H54 (cell line): ENCODE measurements at regions not wholly inside any gene's neighbourhood (a gene's known extent, or its start where the extent isn't known, plus 50 kb on each side); places are given as distances from the start of the nearest gene placed in this dataset.
"Not testable (repeated sequence)": the region's sequence is repeated elsewhere in the genome, so short reads cannot be mapped to it uniquely, and the experiment has no call there.

Experiments used
- DNase-seq: peaks from one replicate; pipeline ENCODE4 v3.0.0; 2011; ENCODE audit warnings: low spot score, mixed read lengths; ENCODE audit not compliant: insufficient read length
- FAIRE-seq: peaks from 3 replicates; lab custom pipeline; 2011; peaks lifted over from hg19 to GRCh38; lab: Jason Lieb, UNC
- POLR2A ChIP-seq: IDR thresholded peaks from 2 replicates; pipeline ENCODE4 v1.6.1; 2011; ENCODE audit warnings: low read depth, mild to moderate bottlenecking, low read length

DNA sequence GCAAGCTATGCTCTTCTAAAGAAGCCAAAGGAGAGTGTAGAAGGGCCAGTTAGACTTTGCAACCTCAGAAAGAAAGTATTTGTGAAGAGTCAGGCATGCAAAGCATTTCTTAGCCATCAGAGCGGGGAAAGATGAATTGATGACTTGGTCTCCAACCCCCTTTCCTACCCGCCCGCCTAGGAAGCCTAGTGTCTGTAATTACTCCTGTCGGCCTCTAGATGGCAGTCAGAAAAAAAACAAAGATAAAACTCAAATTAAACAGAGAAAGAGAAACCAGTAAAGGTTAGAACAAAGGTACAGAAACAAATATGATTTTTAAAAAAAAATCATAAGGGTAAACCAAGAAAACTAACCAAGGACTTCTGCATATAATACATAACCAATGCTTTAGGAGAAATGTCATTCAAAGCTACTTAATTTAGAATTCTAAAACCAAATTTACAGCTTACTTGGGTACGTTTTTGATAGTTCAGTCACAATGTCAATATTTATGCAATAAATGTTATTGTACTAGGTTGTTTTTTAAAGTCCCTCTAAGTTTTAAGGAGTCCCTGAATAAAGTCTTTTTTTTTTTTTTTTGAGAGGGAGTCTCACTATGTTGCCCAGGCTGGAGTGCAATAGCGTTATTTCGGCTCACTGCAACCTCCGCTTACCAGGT lies 97.6 kb downstream of the LYZL1 start:
- FAIRE-seq = no peak
- TF ChIP-seq POLR2A = no peak
- DNase-seq = no peak

DNA sequence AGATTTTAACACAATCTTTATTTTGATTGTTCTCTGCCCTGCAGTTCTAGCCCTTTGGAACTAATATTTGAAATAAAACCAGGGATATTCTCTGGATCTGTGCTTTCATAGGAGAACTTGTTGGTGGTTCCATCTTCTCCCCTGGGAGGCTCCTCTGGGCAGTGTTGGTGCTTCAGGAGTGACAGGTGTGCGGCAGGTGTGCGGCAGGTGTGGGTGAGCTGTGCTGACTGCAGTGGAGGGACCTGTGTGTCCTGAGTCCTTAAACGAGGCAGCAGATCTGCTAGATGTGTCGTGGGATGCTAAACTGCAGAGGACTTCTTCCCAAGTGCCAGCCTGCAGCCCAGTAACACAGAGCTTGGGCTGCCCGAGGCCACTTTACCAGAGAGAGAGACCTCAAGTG lies 98.4 kb downstream of the LYZL1 start:
- FAIRE-seq (no peak), DNase-seq (no peak)
- TF ChIP-seq POLR2A = no peak

DNA sequence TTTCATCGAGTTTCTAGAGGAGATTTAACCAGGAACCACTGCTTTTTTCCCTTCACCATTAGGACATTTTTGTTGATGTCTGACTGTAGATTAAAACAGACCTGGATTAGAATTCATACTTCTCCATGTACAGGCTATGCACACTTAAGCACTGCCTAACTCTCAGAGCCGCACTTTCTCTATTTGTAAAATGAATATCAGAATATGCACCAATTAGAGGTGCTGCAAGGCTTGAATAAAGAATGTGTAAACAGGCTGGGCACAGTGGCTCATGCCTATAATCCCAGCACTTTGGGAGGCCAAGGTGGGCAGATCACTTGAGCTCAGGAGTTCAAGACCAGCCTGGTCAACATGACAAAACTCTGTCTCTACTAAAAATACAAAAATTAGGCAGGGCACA lies 99.2 kb downstream of the LYZL1 start:
- FAIRE-seq, DNase-seq: not testable (repeated sequence)

DNA sequence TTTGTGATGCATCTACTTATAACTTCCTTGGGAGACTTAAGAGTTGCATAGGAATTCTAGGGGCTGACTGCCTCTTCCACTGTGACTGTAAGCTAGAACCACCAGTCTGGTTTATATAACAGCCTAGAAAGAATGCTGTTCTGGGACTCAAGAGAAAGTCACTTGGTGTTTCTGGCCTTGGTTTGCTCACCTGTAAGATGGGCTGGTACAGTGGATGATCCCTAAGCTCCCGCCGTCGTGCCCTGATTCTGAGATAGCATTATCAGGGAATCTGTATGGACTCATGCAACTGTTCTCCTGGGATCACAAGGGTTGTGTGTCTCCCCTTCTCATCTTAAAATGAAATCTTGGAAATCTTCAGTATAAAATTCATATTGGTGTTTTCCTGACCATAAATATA lies 100.6 kb downstream of the LYZL1 start:
- no peak for DNase-seq
- FAIRE-seq = no peak
- no peak for TF ChIP-seq POLR2A

DNA sequence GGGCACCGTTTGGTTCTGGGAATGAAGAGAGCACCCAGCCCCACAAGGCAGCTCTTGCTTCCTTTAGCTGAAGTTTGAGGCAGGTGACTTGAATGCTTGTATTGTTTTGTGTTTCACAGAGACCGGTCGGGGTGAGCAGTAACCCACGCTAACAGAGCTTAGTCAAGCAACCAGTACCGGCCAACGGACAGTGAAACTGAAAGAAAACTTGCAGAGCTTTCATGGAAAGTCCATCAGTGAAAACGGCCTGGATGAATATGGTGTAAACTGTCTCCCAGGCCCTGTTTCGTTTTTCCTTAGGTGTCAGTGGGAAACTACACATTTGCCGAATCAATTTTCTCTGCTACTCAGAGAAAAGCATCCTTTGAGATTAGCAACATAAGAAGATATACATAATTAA lies 101.1 kb downstream of the LYZL1 start:
- DNase-seq (no peak), FAIRE-seq (no peak)
- no peak for TF ChIP-seq POLR2A

DNA sequence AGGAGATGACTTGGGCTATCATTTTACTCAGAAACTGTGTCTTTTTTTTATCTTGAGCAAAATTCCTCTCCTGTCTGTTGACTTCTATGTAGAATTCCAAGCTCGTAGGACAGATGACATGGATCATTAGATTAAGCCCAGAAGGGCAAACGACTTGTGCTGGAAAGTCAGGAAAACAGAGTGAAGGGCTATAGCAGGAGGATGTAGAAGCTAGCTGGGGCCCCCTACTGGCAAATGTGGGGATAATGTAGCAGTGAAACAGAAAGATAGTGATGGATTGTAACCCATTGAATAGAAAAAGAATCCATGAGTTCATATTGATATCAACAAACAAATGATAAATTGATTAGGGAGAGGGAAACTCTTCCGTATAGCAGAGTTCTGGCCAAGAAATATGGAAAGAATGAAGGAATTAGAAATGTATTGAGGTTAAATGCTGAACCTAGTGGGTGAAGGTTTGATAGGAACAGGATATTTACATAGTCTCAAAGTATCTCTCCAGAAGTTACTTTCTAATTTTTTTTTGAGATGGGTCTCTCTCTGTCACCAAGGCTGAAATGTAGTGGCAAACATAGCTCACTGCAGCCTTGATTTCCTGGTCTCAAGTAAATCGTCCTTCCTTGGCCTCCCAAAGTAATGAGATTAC lies 103.6 kb downstream of the LYZL1 start:
- TF ChIP-seq POLR2A = no peak
- no peak for FAIRE-seq
- peak; percentile 23 for DNase-seq

DNA sequence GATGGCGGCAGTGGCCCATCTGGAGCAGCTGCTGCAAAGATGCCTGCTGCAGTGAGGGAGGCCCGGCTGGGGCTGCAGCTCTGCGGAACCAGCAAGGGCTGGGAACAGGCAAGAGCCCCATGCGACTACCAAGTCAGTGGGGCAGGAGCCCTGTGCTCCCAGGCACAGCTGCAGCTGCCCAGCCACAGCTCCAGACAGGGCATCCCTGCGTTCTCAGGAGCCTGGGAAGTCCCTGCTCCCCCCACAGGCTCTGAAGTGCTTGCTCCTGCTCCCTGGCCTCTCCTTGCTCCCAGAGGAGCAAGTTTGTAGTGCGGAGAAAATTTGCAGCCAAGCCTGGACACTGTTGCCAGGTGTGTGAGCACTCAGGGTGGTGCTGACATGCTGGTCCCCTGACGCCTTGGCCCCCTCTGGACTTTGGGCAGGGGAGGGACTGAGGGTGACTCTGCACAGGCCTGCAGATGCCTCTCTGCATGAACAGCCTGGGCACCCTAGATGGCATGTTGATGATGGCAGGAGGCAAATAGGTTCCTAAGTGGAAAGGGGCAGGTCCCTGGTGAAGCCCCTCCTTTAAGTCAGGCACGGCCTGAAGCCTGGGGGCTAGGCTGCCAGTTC lies 105.6 kb downstream of the LYZL1 start:
- no peak for DNase-seq
- no peak for FAIRE-seq
- TF ChIP-seq POLR2A = no peak

DNA sequence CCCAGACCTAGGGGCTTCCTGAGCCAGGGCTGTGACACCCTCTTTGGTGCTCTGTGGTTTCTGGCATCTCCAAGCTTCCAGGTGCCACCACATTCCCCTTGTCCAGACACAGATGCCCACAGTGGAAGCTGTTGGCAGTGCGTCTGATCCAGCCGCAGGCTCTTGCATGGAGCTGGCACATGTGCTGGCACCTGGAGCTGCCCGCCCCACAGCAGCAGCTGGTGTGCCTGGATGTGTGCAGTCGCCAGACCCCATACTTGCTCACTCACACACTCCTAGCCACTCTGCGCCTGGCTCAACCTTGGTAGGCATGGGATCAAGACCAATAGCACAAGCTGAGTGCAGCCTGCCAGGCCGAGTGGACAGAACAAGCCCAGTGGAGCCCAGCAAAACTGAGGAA lies 106.5 kb downstream of the LYZL1 start:
- FAIRE-seq = no peak

DNA sequence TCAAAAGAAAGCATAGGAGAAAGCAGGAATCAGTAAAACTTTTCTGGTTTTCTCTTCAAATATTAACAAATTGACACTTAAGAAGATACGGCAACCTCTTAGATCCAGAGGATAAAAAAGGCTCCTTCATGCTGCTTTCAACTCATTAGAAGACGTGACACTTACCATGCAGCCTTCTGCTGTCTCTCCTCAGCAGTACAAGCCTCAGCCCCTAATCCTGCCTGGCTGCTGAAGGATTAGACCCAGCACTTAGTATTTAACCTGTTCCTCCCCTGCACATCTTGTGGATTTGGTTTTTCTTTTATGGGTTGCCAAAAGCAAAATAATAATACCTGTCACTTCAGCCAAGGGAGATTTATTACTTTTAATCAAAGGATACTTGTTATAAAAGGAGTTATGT lies 108.4 kb downstream of the LYZL1 start:
- FAIRE-seq = no peak
- TF ChIP-seq POLR2A = no peak

More for the DNA sequence above, 106.5 kb downstream of the LYZL1 start:
- no peak for DNase-seq
- TF ChIP-seq POLR2A = no peak

DNA sequence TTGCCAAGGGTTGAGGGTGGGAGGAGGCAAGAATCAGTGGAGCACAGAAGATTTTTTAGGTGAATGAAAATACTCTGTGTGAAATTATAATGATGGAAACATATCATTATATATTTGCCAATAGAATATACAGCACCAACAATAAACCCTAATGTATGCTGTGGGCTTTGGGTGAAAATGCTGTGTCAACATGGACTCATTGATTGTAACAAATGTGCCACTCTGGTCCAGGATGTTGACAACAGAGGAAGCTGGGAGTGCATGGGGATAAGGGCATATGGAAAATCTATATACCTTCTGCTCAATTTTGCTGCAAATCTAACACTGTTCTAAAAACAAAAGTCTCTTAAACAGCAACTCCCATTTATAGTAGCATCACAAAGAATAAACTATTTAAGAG lies 114.3 kb downstream of the LYZL1 start:
- FAIRE-seq = no peak

More for the DNA sequence above, 108.4 kb downstream of the LYZL1 start:
- no peak for DNase-seq

DNA sequence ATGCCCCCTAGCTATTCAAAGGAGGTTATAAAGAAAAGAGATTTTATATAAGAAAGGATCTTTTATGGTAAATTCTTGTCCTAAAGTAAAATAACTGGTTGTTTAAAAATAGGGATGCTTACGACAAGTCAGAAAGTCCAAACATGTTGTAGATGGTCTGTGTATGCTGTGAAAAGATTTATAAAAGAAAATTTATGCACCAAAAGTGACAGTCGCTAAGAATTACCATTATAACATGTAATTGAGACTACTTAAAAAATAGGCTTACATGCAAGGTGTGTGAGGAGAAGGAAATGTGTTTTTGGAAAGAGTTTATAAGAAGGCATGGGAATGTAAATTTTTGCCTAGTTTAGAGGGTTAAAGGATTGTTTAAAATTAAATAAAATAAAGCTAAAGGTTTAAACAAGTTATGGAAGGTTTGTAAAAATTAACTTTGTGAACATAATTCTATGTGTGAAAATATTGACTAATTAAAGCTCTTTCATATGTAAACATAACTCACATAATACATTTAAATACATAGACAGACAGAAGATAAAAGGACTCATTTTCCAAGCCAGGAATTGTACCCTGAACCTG lies 118.5 kb downstream of the LYZL1 start:
- DNase-seq (no peak), FAIRE-seq (no peak)
- no peak for TF ChIP-seq POLR2A

More for the DNA sequence above, 114.3 kb downstream of the LYZL1 start:
- no peak for TF ChIP-seq POLR2A
- no peak for DNase-seq
